ENCODE measurements at regions not wholly inside any gene's neighbourhood (a gene's known extent, or its start where the extent isn't known, plus 50 kb on each side); places are given as distances from the start of the nearest gene placed in this dataset.

GRCh38 chr12:3958534-3958933 is 85.3 kb upstream of the PARP11 start:
- TF ChIP-seq CTCF (conservative IDR thresholded peaks at IDR 0.05; ENCODE audit: low read length) (no peak), EZH2phosphoT487 (IDR thresholded peaks at IDR 0.05; ENCODE audit: borderline replicate concordance, low read depth, low read length) (no peak)
